Body of pancreas (tissue), 4 donors: ENCODE measurements at regions not wholly inside any gene's neighbourhood (a gene's known extent, or its start where the extent isn't known, plus 50 kb on each side); places are given as distances from the start of the nearest gene placed in this dataset.

Source experiments
- POLR2A ChIP-seq, 3 donors: fragments of 450-650 bp; IDR thresholded peaks; one replicate each; pipeline ENCODE4 v1.6.1; 2016; ENCODE audit warnings: antibody characterized with exemption in 3 of 3, mild to moderate bottlenecking in 2 of 3
- TF ChIP-seq, protein P1 (sequence below), 7 experiments: fragments of 450-650 bp in 4 of 7; fragments of 200-600 bp in 3 of 7; sonication (generic) in 3 of 7; IDR thresholded peaks; one replicate each; pipeline ENCODE4 v1.5.1; 2016 to 2019; ENCODE audit warnings: antibody characterized with exemption in 7 of 7

DNA sequence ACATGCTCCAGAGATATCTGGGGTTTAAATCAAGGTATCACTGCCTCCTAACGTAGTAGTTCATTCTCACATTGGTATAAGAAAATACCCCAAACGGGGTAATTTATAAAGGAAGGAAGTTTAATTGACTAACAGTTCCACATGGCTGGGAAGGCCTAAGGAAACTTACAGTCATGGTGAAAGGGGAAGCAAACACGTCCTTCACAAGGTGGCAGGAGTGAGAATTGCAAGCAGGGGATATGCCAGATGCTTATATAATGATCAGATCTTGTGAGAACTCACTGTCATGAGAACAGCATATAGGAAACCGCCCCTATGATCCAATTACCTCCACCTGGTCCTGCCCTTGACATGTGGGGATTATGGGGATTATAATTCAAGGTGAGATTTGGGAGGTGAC, 1280.2 kb upstream of the C9orf72 start:
- TF ChIP-seq, protein P1, sequence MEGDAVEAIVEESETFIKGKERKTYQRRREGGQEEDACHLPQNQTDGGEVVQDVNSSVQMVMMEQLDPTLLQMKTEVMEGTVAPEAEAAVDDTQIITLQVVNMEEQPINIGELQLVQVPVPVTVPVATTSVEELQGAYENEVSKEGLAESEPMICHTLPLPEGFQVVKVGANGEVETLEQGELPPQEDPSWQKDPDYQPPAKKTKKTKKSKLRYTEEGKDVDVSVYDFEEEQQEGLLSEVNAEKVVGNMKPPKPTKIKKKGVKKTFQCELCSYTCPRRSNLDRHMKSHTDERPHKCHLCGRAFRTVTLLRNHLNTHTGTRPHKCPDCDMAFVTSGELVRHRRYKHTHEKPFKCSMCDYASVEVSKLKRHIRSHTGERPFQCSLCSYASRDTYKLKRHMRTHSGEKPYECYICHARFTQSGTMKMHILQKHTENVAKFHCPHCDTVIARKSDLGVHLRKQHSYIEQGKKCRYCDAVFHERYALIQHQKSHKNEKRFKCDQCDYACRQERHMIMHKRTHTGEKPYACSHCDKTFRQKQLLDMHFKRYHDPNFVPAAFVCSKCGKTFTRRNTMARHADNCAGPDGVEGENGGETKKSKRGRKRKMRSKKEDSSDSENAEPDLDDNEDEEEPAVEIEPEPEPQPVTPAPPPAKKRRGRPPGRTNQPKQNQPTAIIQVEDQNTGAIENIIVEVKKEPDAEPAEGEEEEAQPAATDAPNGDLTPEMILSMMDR (IDR thresholded peaks at IDR 0.05) = no peak
- no peak for TF ChIP-seq POLR2A (IDR thresholded peaks at IDR 0.05)
